ENCODE measurements at regions not wholly inside any gene's neighbourhood (a gene's known extent, or its start where the extent isn't known, plus 50 kb on each side); places are given as distances from the start of the nearest gene placed in this dataset.

- no peak for TF ChIP-seq CTCF (IDR thresholded peaks at IDR 0.05)
- TF ChIP-seq POLR2A (IDR thresholded peaks at IDR 0.05) = no peak
Measured at GRCh38 chr2:34731292-34731691, 1132.2 kb upstream of the FAM98A start.

All from uterus (tissue), 2 donors.